GM19035 (cell line): ENCODE measurements at regions not wholly inside any gene's neighbourhood (a gene's known extent, or its start where the extent isn't known, plus 50 kb on each side); places are given as distances from the start of the nearest gene placed in this dataset.
"Not testable (repeated sequence)": the region's sequence is repeated elsewhere in the genome, so short reads cannot be mapped to it uniquely, and the experiment has no call there.

Source experiments
- ATAC-seq: cut with Tn5 transposase; IDR thresholded peaks from one replicate; pipeline ENCODE4 v1.9.1; 2021; ENCODE audit not compliant: unreplicated experiment

GRCh38 chr9:24897826-24898225 is 352.1 kb upstream of the IZUMO3 start:
- ATAC-seq: no peak

GRCh38 chr9:24881361-24881760 is 335.7 kb upstream of the IZUMO3 start:
- ATAC-seq: no peak

- no peak for ATAC-seq
These were observed 333.9 kb upstream of the IZUMO3 start for GRCh38 chr9:24879591-24879990.

- ATAC-seq: not testable (repeated sequence)
These were observed 310.9 kb upstream of the IZUMO3 start for GRCh38 chr9:24856601-24857000.

GRCh38 chr9:24846248-24846912 is 300.7 kb upstream of the IZUMO3 start:
- peak; percentile 78 for ATAC-seq

GRCh38 chr9:24844217-24844616 is 298.5 kb upstream of the IZUMO3 start:
- ATAC-seq: peak; percentile 73

GRCh38 chr9:24841993-24842392 is 296.3 kb upstream of the IZUMO3 start:
- ATAC-seq: no peak

GRCh38 chr9:24832307-24832706 is 286.6 kb upstream of the IZUMO3 start:
- ATAC-seq: no peak

- no peak for ATAC-seq
These were observed 283.0 kb upstream of the IZUMO3 start for GRCh38 chr9:24828687-24829086.

GRCh38 chr9:24824607-24825006 is 278.9 kb upstream of the IZUMO3 start:
- ATAC-seq: no peak

GRCh38 chr9:24820196-24820595 is 274.5 kb upstream of the IZUMO3 start:
- ATAC-seq: no peak

GRCh38 chr9:24817756-24818155 is 272.1 kb upstream of the IZUMO3 start:
- ATAC-seq: no peak

GRCh38 chr9:24816006-24816405 is 270.3 kb upstream of the IZUMO3 start:
- ATAC-seq: no peak

- ATAC-seq: no peak
These were observed 255.6 kb upstream of the IZUMO3 start for GRCh38 chr9:24801344-24801743.

GRCh38 chr9:24793787-24794186 is 248.1 kb upstream of the IZUMO3 start:
- ATAC-seq: no peak

- no peak for ATAC-seq
These were observed 230.5 kb upstream of the IZUMO3 start for GRCh38 chr9:24776226-24776625.

GRCh38 chr9:24774199-24774598 is 228.5 kb upstream of the IZUMO3 start:
- ATAC-seq: not testable (repeated sequence)

- no peak for ATAC-seq
These were observed 220.4 kb upstream of the IZUMO3 start for GRCh38 chr9:24766081-24766480.

GRCh38 chr9:24765025-24765756 is 219.5 kb upstream of the IZUMO3 start:
- no peak for ATAC-seq

- no peak for ATAC-seq
These were observed 192.8 kb upstream of the IZUMO3 start for GRCh38 chr9:24738421-24738961.

GRCh38 chr9:24731754-24732153 is 186.1 kb upstream of the IZUMO3 start:
- ATAC-seq: no peak

GRCh38 chr9:24721621-24722020 is 175.9 kb upstream of the IZUMO3 start:
- ATAC-seq: no peak
